ENCODE measurements at regions not wholly inside any gene's neighbourhood (a gene's known extent, or its start where the extent isn't known, plus 50 kb on each side); places are given as distances from the start of the nearest gene placed in this dataset.

DNA sequence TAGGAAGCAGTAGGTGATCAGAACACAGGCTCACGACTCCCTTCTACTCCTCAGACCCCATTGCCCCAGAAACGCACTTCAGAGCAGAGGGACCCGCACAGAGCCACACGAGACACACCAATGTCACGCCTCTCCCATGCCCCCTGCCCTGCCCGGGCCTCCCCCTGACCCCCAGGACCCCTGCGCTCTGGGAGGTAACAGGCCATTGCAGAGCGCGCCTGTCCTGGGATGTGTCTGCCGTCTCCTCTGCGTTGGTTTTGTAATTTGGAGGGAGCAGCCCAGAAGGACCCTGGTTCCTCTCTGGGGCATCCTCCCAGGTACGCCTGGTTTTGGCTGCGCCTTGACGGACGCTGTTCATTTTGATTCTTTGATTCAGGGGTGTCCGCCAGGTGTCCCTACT, 85.4 kb downstream of the UNCX start:
- Histone ChIP-seq H3K36me3 (replicated peaks; ENCODE audit: insufficient read depth, low read length) (no peaks in the 10 kb centered on the region), H3K27me3 (replicated peaks; ENCODE audit: insufficient read depth, low read length) (peaks cover 67% of the 10 kb centered on the region), H3K9me2 (replicated peaks; ENCODE audit: insufficient read depth, low read length) (no peaks in the 10 kb centered on the region), H3K27ac (ENCODE audit: low read length) (no peak overlapping the region), H2AFZ (ENCODE audit: low read length) (no peak overlapping the region), H4K20me1 (ENCODE audit: insufficient read depth, low read length) (no peaks in the 10 kb centered on the region), H3K4me2 (ENCODE audit: low read depth, low read length) (no peak overlapping the region), H3K79me2 (ENCODE audit: low read length) (no peaks in the 10 kb centered on the region), H3K4me3 (ENCODE audit: low read length) (no peak overlapping the region), H3K9ac (ENCODE audit: low read length) (no peak overlapping the region), H3K4me1 (ENCODE audit: low read length) (no peaks in the 10 kb centered on the region), H3F3A (ENCODE audit: insufficient read depth, low read length) (no peaks in the 10 kb centered on the region), H3K9me3 (replicated peaks; ENCODE audit: insufficient read depth, low read length) (no peaks in the 10 kb centered on the region)
- DNase-seq, result no peak
- TF ChIP-seq EZH2phosphoT487 (IDR thresholded peaks at IDR 0.05; ENCODE audit: low read length), result no peak
- no peak for TF ChIP-seq CTCF (IDR thresholded peaks at IDR 0.05; ENCODE audit: low read length)
- TF ChIP-seq EZH2 (optimal IDR thresholded peaks at IDR 0.05; ENCODE audit: low read depth, low read length), result no peak

GRCh38 chr7:1318661-1319060, 86.0 kb downstream of the UNCX start:
- H3K4me3 ChIP-seq (ENCODE audit: low read length), result no peak overlapping the region
- DNase-seq, result no peak
- no peak for TF ChIP-seq EZH2phosphoT487 (IDR thresholded peaks at IDR 0.05; ENCODE audit: low read length)
- TF ChIP-seq EZH2 (optimal IDR thresholded peaks at IDR 0.05; ENCODE audit: low read depth, low read length), result no peak
- no peak for TF ChIP-seq CTCF (IDR thresholded peaks at IDR 0.05; ENCODE audit: low read length)
- no peaks in the 10 kb centered on the region for H3K4me1 ChIP-seq (ENCODE audit: low read length)
- H3F3A ChIP-seq (ENCODE audit: insufficient read depth, low read length), result no peaks in the 10 kb centered on the region
- no peaks in the 10 kb centered on the region for H3K9me2 ChIP-seq (replicated peaks; ENCODE audit: insufficient read depth, low read length)
- H3K27me3 ChIP-seq (replicated peaks; ENCODE audit: insufficient read depth, low read length), result peaks cover 71% of the 10 kb centered on the region
- H3K9me3 ChIP-seq (replicated peaks; ENCODE audit: insufficient read depth, low read length), result no peaks in the 10 kb centered on the region
- H3K79me2 ChIP-seq (ENCODE audit: low read length), result no peaks in the 10 kb centered on the region
- H2AFZ ChIP-seq (ENCODE audit: low read length), result no peak overlapping the region
- H3K9ac ChIP-seq (ENCODE audit: low read length), result no peak overlapping the region
- H3K4me2 ChIP-seq (ENCODE audit: low read depth, low read length), result no peak overlapping the region
- H3K36me3 ChIP-seq (replicated peaks; ENCODE audit: insufficient read depth, low read length), result no peaks in the 10 kb centered on the region
- H4K20me1 ChIP-seq (ENCODE audit: insufficient read depth, low read length), result no peaks in the 10 kb centered on the region
- H3K27ac ChIP-seq (ENCODE audit: low read length), result no peak overlapping the region

GRCh38 chr7:1320616-1321240, 88.1 kb downstream of the UNCX start:
- no peak overlapping the region for H3K4me2 ChIP-seq (ENCODE audit: low read depth, low read length)
- H3K4me1 ChIP-seq (ENCODE audit: low read length), result no peaks in the 10 kb centered on the region
- H3K9me2 ChIP-seq (replicated peaks; ENCODE audit: insufficient read depth, low read length), result no peaks in the 10 kb centered on the region
- no peak for TF ChIP-seq EZH2 (optimal IDR thresholded peaks at IDR 0.05; ENCODE audit: low read depth, low read length)
- no peak for TF ChIP-seq CTCF (IDR thresholded peaks at IDR 0.05; ENCODE audit: low read length)
- TF ChIP-seq EZH2phosphoT487 (IDR thresholded peaks at IDR 0.05; ENCODE audit: low read length), result no peak
- H2AFZ ChIP-seq (ENCODE audit: low read length), result no peak overlapping the region
- no peak overlapping the region for H3K27ac ChIP-seq (ENCODE audit: low read length)
- no peaks in the 10 kb centered on the region for H3K36me3 ChIP-seq (replicated peaks; ENCODE audit: insufficient read depth, low read length)
- peaks cover 72% of the 10 kb centered on the region for H3K27me3 ChIP-seq (replicated peaks; ENCODE audit: insufficient read depth, low read length)
- no peaks in the 10 kb centered on the region for H3F3A ChIP-seq (ENCODE audit: insufficient read depth, low read length)
- no peak overlapping the region for H3K9ac ChIP-seq (ENCODE audit: low read length)
- H3K9me3 ChIP-seq (replicated peaks; ENCODE audit: insufficient read depth, low read length), result no peaks in the 10 kb centered on the region
- H3K79me2 ChIP-seq (ENCODE audit: low read length), result no peaks in the 10 kb centered on the region
- H3K4me3 ChIP-seq (ENCODE audit: low read length), result no peak overlapping the region
- no peaks in the 10 kb centered on the region for H4K20me1 ChIP-seq (ENCODE audit: insufficient read depth, low read length)
- DNase-seq, result no peak
